ENCODE measurements at regions not wholly inside any gene's neighbourhood (a gene's known extent, or its start where the extent isn't known, plus 50 kb on each side); places are given as distances from the start of the nearest gene placed in this dataset.

GRCh38 chr12:113747017-113747416 is 219.1 kb downstream of the RBM19 start:
- TF ChIP-seq CTCF (IDR thresholded peaks at IDR 0.05) (no peak), POLR2A (IDR thresholded peaks at IDR 0.05) (no peak)
